Forelimb muscle (tissue), 1 donor: ENCODE measurements at regions not wholly inside any gene's neighbourhood (a gene's known extent, or its start where the extent isn't known, plus 50 kb on each side); places are given as distances from the start of the nearest gene placed in this dataset.
A peak's percentile ranks its signal among the peaks of the same experiment; 100 is the strongest.

Source experiments
- DNase-seq: peaks from one replicate; pipeline ENCODE4 v3.0.0-alpha.2; 2013; ENCODE audit warnings: low read depth

DNA sequence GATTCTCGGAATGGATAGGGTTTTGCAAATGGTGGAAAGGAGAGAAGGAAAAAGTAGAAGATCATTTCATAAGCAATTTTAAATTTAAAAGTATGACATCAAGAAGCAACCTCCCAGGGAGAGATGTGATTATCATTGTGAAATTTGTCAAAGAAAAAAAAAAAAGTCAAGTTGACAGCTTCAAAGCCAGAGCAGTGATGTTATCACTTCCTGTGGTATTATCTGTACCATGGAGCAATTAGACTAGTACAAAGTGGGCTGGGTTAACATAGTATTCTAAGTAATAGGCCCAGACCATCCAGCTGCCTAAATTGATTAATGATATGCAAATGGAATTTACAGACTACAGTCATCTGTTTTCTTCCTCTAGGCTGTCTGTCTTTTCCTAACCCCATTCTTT is 84.0 kb upstream of the NPY start:
- DNase-seq, result no peak

DNA sequence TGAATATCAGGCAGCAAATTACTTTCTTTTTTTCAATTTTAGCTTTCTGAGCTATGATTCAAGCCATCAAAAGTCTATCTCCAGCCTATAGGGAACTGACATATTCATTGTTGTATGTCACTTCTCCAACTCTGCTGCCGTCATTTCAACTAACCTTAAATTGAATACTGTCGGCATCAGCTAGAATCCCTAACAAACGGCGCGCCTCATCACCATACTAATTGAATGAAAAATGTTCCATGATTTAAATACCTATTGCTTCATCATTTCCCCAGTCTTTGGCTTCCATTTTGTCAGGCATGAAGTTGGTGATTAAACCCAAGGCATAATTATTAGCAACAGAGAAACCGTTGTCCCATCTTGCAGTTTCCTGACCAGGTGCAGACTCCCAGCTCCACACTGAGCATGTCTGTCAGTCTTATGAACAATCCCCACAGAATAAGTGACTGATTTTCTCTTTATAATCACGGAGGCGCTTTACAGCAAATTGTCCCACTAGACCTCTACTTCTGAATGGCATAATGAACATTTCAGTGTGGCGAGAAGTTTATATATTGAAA is 83.5 kb upstream of the NPY start:
- DNase-seq, result no peak

DNA sequence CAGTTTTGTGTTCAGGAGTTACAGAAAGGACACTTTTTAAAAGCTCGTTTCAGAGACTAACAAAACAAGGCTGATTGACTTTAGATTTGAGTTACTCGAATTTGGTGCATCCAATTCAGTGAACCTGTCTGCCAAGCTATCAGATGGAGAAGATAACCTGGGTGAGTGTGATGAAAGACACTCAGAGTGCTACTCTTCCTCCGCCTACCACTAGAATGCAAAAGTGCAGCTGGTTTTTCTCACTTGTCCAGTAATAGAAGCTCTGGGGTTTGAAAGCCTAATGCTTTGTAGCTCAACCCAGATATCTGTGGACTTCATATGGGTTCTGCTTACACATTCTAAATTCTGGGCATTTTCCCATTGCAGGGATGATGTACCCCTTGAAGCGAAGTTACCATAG is 82.8 kb upstream of the NPY start:
- no peak for DNase-seq

DNA sequence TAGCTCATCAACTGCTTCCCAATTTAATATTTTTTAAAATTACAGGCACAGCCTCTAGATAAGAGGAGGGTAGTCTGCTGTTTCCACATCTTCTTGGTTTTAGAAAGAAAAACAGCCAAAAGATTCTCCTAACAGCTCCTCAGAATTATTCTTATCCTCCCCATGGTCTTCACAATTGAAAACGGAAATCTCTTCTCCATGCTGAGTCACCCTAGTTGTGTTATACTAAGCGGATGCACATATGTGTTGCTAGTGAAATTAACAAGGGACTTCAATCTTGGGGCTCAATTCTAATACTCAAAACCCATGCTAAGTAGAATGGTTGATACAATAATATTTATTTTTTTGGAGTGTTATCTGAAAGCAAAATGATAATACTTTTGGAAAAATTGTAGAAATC is 71.9 kb upstream of the NPY start:
- no peak for DNase-seq

DNA sequence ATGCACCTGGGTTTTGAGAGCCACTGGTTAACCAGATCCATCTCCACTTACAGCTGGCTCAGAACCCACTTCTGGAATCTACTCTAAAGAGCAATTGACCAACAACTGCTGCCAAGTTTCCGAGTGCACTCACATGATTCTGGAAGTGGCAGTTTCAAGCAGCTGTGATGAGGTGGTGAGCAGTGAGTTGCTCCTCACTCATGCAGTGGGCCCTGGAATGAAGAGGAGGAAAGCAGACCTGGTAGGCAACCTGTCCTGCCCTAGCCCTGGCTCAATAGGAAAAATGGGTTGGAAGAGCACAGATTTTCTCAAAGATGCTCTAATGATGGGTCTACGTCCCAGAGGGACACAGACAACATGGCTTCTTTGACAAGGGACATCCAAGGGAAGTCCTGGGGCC is 70.7 kb upstream of the NPY start:
- DNase-seq, result no peak

DNA sequence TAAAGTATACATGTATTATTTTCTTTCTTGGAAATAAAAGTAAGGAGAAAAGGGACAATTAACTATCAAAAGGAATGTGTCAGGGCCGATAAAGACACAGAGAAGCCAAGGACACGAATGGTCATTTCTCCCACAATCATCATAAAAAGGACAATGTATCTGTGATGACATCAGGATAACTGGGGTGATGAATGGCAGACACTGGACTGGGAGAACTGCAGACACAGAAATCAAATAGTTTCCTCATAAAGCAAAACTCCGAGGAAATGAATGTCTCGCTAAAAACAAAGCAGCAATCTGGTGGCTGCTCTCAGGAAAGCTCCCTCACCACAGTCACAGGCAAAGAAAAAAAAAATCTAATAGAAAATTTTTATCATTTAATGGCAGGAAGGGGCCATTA is 69.3 kb upstream of the NPY start:
- peak; percentile 2 for DNase-seq

DNA sequence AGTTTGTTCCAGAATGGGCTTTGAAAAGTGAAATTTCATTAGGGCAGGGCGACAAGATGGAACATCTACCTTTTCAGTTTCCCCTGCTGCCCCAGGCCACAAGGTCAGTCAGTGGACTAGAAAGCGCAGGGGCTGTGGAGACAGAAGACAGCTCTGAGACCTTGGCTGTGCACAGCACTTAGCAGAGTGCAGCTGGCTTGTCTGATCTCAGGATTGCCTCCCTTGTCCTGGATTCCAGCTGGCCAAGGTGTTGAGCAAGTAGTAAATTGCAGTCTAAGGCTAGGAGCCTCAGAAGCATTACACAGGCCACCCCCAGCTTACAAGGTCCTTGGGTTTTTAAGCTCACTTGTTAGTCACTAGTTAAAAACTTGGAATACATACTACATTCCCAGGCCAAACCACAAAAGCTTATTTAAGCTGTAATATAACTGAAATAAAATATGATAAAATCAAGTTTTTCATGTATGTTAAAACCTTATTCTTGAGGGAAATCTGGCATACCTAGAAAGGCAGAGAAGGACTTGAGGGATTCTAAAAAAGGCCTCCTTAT is 67.3 kb upstream of the NPY start:
- DNase-seq, result peak; percentile 17

DNA sequence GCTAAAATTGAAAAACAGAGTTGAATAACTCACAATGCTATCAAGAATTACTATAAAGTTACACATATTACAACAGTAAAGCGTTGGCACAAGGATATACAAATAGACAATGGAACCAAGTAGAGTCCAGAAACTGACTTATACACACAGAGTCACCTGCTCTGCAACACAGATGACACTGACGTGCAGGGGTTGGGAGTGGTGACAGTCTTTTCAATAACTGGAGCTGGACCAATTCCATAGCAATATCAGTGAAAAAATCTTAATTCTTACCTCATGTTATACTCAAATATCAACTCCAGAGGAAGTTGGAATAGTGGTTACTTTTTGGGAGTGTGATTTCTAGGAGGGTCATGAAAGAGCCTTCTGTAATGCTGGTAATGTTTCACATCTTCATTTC is 62.5 kb upstream of the NPY start:
- DNase-seq, result no peak

DNA sequence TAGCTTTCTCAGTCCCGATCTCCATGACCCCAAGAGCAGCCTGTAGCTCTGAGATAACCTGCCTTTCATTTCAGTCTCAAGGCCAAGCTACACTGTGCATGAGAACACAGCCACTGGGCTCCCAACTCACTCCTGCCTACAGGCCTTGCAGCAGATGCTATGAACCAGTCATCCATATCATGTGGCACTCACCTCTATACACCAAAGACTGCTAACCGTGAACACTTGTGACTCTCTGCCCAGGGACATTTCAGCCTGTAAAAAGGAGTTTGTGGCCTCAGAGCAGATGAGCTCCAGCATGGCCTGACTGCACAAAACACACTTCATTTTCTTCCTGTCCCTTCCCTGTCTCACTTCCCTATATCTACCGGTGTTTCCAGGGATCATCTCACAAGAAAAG is 56.9 kb upstream of the NPY start:
- no peak for DNase-seq

DNA sequence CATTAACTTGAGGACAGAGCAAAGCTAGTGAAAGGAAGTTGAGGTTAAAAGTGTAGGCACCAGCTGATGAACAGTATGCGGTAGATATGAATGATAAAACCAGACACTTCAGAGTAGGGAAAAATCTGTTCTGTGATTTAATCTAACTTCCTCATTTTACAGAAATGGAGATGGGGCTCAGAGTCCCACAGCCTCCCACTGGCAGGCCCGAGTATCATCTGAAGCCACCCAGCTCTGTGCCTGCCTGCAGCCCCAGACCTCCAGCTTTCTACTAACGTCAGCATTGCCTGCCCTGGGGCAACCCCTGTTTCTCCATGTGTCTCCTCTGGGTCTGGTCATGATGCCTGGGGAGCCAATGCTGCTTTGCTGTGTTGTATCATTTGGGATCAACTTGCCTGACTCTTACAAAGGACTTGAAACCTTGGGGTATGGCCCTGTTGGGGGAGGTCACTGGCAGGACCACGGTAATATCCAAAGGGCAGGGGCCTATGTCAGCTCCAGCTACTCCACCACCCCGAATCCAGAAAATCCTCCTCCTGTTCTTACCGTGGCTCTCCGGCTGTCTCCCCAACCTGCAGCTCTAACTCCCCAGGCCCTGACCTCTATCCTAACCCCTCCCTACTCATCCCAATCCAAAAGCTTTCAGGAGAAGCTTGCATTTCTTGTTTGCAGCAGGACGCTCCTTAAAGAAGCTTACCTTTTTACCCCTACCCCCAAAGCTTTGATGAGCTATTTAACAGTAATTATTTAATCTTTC is 56.2 kb upstream of the NPY start:
- no peak for DNase-seq

DNA sequence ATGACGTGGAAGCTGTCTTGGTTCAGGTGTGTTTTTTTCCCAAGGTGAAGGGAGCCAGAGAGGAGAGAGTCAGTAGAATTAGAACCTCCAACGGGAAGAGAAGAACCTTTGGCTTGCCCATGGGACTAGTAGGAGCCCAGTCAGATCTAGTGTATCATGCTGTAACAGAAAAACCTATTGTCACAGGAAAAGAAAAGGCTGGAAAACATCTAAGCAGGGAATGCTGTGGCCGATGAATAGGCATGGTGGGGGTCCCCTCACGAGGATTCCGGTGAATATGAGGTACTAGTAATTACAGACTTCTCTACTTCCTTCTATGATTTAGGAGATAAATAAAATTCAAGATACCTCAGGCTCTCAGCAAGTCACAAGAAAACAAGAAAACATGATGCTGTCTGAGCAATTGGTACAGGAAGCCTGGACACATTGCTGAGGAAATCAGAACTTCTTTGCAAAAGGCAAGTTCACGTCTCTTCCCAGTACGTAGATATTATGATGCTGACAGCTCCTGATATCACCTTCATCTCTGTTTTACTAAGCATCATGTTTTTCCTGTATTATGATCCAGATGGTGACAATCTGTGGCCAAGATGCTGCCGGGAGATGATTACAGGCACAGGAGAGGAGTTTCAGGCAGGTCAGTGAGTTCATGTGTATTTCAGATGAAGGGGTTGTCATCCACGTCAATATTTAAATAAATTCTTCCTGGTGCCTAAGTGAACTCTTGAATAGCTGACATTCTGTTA is 54.3 kb upstream of the NPY start:
- no peak for DNase-seq

DNA sequence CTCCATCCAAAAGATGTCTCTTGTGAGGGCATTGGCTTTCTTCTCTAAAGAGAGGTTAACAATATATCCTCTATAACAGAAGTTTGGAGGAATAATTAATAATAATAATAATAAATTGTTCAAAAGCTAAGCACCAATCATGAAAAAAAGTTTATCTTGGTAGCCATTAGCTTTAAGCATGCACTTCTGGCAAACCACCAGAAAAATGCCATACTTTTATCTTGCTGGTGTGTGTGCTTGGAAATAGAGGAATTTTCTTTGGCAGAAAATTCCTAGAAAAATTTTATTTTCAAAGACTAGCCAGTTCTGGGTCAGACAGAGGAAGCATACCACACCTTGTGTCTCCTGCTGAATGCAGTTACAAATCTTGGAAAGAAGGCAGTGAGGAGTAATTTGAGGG is 52.5 kb upstream of the NPY start:
- DNase-seq, result no peak

DNA sequence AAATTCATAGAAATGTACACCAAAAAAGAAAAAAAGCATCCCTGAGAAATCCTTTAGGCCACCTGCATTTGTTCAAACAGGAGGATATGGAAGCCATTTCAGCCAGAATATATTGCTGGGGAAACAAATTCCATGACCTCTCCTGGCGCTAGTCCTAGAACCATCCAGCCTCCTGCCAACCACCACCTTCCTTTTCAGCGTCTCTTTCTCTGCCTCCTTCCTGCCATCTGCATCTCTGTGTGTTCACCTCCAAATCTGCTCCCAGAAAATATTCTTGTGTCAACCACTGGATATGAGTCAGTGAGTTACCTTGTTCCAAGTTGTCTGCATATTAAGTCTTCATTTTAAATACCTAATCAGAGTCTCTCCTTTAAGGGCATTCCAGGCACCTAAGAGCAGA is 50.6 kb upstream of the NPY start:
- no peak for DNase-seq
